H9 (cell line): ENCODE measurements at regions not wholly inside any gene's neighbourhood (a gene's known extent, or its start where the extent isn't known, plus 50 kb on each side); places are given as distances from the start of the nearest gene placed in this dataset.

Experiments used
- DNase-seq: peaks from one replicate; pipeline ENCODE4 v3.0.0-alpha.2; 2017
- H2AFZ ChIP-seq: one replicate; pipeline ENCODE4 v1.6.1; 2013; ENCODE audit warnings: mild to moderate bottlenecking, low read length, control low read depth, moderate library complexity
- H2AK5ac ChIP-seq: 2 replicates; pipeline ENCODE4 v1.6.1; 2013; ENCODE audit warnings: low read length, control low read depth, mixed read lengths; ENCODE audit not compliant: insufficient read length
- H2BK120ac ChIP-seq: one replicate; pipeline ENCODE4 v1.6.1; 2013; ENCODE audit warnings: low read depth, mild to moderate bottlenecking, low read length, control low read depth, inconsistent platforms; ENCODE audit not compliant: poor library complexity, severe bottlenecking
- H2BK12ac ChIP-seq: 2 replicates; pipeline ENCODE4 v1.6.1; 2013; ENCODE audit warnings: low read length, control low read depth, mixed read lengths, low read depth; ENCODE audit not compliant: insufficient read length
- H2BK15ac ChIP-seq: 2 replicates; pipeline ENCODE4 v1.6.1; 2013; ENCODE audit warnings: low read depth, low read length, control low read depth
- H2BK20ac ChIP-seq: one replicate; pipeline ENCODE4 v1.6.1; 2013; ENCODE audit warnings: low read depth, mild to moderate bottlenecking, low read length, control low read depth, inconsistent platforms; ENCODE audit not compliant: poor library complexity, severe bottlenecking
- H2BK5ac ChIP-seq: 2 replicates; pipeline ENCODE4 v1.6.1; 2013; ENCODE audit warnings: low read length, control low read depth, mixed read lengths; ENCODE audit not compliant: insufficient read length
- H3K14ac ChIP-seq: 2 replicates; pipeline ENCODE4 v1.6.1; 2013; ENCODE audit warnings: low read length, control low read depth; ENCODE audit not compliant: insufficient read depth
- H3K18ac ChIP-seq: 2 replicates; pipeline ENCODE4 v1.6.1; 2013; ENCODE audit warnings: low read depth, mild to moderate bottlenecking, mixed read lengths, low read length, control low read depth; ENCODE audit not compliant: insufficient read length
- H3K23ac ChIP-seq: 2 replicates; pipeline ENCODE4 v1.6.1; 2013; ENCODE audit warnings: low read length, control low read depth, mixed read lengths, low read depth; ENCODE audit not compliant: insufficient read length
- H3K23me2 ChIP-seq: 2 replicates; pipeline ENCODE4 v1.6.1; 2013; ENCODE audit warnings: low read depth, mild to moderate bottlenecking, mixed read lengths, low read length, control low read depth; ENCODE audit not compliant: insufficient read length, poor library complexity, severe bottlenecking
- H3K27ac ChIP-seq: 2 replicates; pipeline ENCODE4 v1.5.1; 2013; ENCODE audit warnings: low read length, control low read depth, mixed read lengths, low read depth; ENCODE audit not compliant: insufficient read length
- H3K27me3 ChIP-seq: 2 replicates; pipeline ENCODE4 v1.6.1; 2013; ENCODE audit warnings: low read length, control low read depth, inconsistent platforms; ENCODE audit not compliant: insufficient read depth
- H3K4ac ChIP-seq: 2 replicates; pipeline ENCODE4 v1.6.1; 2013; ENCODE audit warnings: low read depth, mild to moderate bottlenecking, control low read depth, inconsistent platforms, low read length, moderate library complexity
- H3K4me1 ChIP-seq: 2 replicates; pipeline ENCODE4 v1.6.1; 2013; ENCODE audit warnings: low read length, control low read depth, inconsistent platforms; ENCODE audit not compliant: insufficient read depth
- H3K4me2 ChIP-seq: 2 replicates; pipeline ENCODE4 v1.6.1; 2013; ENCODE audit warnings: low read length, control low read depth, mixed read lengths; ENCODE audit not compliant: insufficient read length, insufficient read depth
- H3K56ac ChIP-seq: 2 replicates; pipeline ENCODE4 v1.6.1; 2013; ENCODE audit warnings: low read depth, mild to moderate bottlenecking, mixed read lengths, low read length, control low read depth; ENCODE audit not compliant: insufficient read length
- H3K79me1 ChIP-seq: 2 replicates; pipeline ENCODE4 v1.6.1; 2013; ENCODE audit warnings: low read depth, mild to moderate bottlenecking, moderate library complexity, low read length, control low read depth, inconsistent platforms; ENCODE audit not compliant: insufficient read depth, poor library complexity, severe bottlenecking
- H3K79me2 ChIP-seq: 2 replicates; pipeline ENCODE4 v1.6.1; 2013; ENCODE audit warnings: low read length, control low read depth, inconsistent platforms; ENCODE audit not compliant: insufficient read depth
- H3K9ac ChIP-seq: 2 replicates; pipeline ENCODE4 v1.6.1; 2013; ENCODE audit warnings: low read length, control low read depth, mixed read lengths; ENCODE audit not compliant: insufficient read length; ENCODE audit errors: extremely low read depth
- H3K9me3 ChIP-seq: one replicate; pipeline ENCODE4 v1.6.1; 2013; ENCODE audit warnings: low read depth, low read length, inconsistent platforms; ENCODE audit not compliant: control insufficient read depth
- H3T11ph ChIP-seq: one replicate; pipeline ENCODE4 v1.6.1; 2013; ENCODE audit warnings: mild to moderate bottlenecking, low read length, control low read depth, inconsistent platforms
- H4K20me1 ChIP-seq: one replicate; pipeline ENCODE4 v1.6.1; 2013; ENCODE audit not compliant: control insufficient read depth, insufficient read length, insufficient read depth
- H4K5ac ChIP-seq: 2 replicates; pipeline ENCODE4 v1.6.1; 2013; ENCODE audit warnings: low read depth, mild to moderate bottlenecking, mixed read lengths, low read length, control low read depth; ENCODE audit not compliant: insufficient read length
- H4K8ac ChIP-seq: replicated peaks from 2 replicates; pipeline ENCODE4 v1.6.1; 2013; ENCODE audit warnings: low read length, control low read depth, mixed read lengths, low read depth; ENCODE audit not compliant: insufficient read length
- H4K91ac ChIP-seq: 2 replicates; pipeline ENCODE4 v1.6.1; 2013; ENCODE audit warnings: low read depth, mild to moderate bottlenecking, moderate library complexity, mixed read lengths, low read length, control low read depth; ENCODE audit not compliant: insufficient read length
- H3K27ac Mint-ChIP-seq, 3 experiments: 2 replicates in 2 of 3; 3 replicates in 1 of 3; pipeline ENCODE4 v1.8.0; 2020 to 2021; ENCODE audit warnings: mixed read lengths in 3 of 3, mild to moderate bottlenecking in 1 of 3, moderate library complexity in 1 of 3
- H3K27me3 Mint-ChIP-seq: 2 replicates; pipeline ENCODE4 v1.8.0; 2021; ENCODE audit warnings: low read depth, mild to moderate bottlenecking, moderate library complexity, mixed read lengths
- H3K36me3 Mint-ChIP-seq, 3 experiments: 2 replicates in 2 of 3; 3 replicates in 1 of 3; pipeline ENCODE4 v1.8.0; 2020 to 2021; ENCODE audit warnings: low read depth in 3 of 3, mixed read lengths in 3 of 3; ENCODE audit not compliant: insufficient read depth in 1 of 3
- H3K4me1 Mint-ChIP-seq, 2 experiments: 2 replicates each; pipeline ENCODE4 v1.8.0; 2020; ENCODE audit warnings: mixed read lengths in 2 of 2
- H3K4me3 Mint-ChIP-seq, 2 experiments: 2 replicates in 1 of 2; 3 replicates in 1 of 2; pipeline ENCODE4 v1.8.0; 2020 to 2021; ENCODE audit warnings: mild to moderate bottlenecking in 2 of 2, mixed read lengths in 2 of 2, moderate library complexity in 1 of 2
- H3K9me3 Mint-ChIP-seq, 2 experiments: 2 replicates in 1 of 2; 3 replicates in 1 of 2; pipeline ENCODE4 v1.8.0; 2020; ENCODE audit warnings: mild to moderate bottlenecking in 2 of 2, mixed read lengths in 2 of 2, moderate library complexity in 1 of 2
- WGBS: extraction: QIAGEN DNeasy Blood & Tissue Kit; methylation state at CpG from one replicate; pipeline ENCODE4 v1.1.7; 2013; ENCODE audit warnings: missing lambda C conversion rate, low lambda C conversion rate, mixed read lengths; ENCODE audit not compliant: insufficient read length; ENCODE audit errors: extremely low coverage; 5-methylcytosine and 5-hydroxymethylcytosine counted together
- TF ChIP-seq, protein P1 (sequence below): fragments of 200-600 bp; sonication (generic); conservative IDR thresholded peaks from 3 replicates; pipeline ENCODE4 v1.8.0; 2021; ENCODE audit warnings: antibody characterized with exemption, mild to moderate bottlenecking

- Histone ChIP-seq H4K8ac (no peak overlapping the region), H4K20me1 (no peaks in the 10 kb centered on the region), H3K4me2 (no peak overlapping the region), H3K14ac (no peak overlapping the region), H2AK5ac (no peak overlapping the region), H3K79me1 (no peaks in the 10 kb centered on the region), H2BK12ac (no peak overlapping the region), H3K9ac (no peak overlapping the region), H3T11ph (no peak overlapping the region), H3K56ac (no peak overlapping the region), H3K27me3 (no peaks in the 10 kb centered on the region), H2BK15ac (no peak overlapping the region), H2BK20ac (no peak overlapping the region), H3K23me2 (no peaks in the 10 kb centered on the region), H3K23ac (no peak overlapping the region), H4K5ac (no peak overlapping the region), H2BK120ac (no peak overlapping the region), H2AFZ (no peak overlapping the region), H3K4ac (no peak overlapping the region), H3K27ac (no peak overlapping the region), H3K18ac (no peak overlapping the region), H3K9me3 (peaks cover 2% of the 10 kb centered on the region), H3K4me1 (no peaks in the 10 kb centered on the region), H3K79me2 (no peaks in the 10 kb centered on the region), H4K91ac (no peak overlapping the region), H2BK5ac (no peak overlapping the region)
- no CpG with 5 or more reads among the region's 2 CpGs for WGBS
- Mint-ChIP-seq H3K36me3 (peaks cover 0 to 7% (median under 1%) of the 10 kb centered on the region in 3 experiments; a peak in 4 of 7 replicates), H3K4me1 (peaks cover 4 to 9% of the 10 kb centered on the region in 2 experiments; a peak in 2 of 4 replicates), H3K27ac (no peak overlapping the region), H3K4me3 (no peak overlapping the region), H3K9me3 (no peaks in the 10 kb centered on the region), H3K27me3 (no peaks in the 10 kb centered on the region)
- TF ChIP-seq, protein P1, sequence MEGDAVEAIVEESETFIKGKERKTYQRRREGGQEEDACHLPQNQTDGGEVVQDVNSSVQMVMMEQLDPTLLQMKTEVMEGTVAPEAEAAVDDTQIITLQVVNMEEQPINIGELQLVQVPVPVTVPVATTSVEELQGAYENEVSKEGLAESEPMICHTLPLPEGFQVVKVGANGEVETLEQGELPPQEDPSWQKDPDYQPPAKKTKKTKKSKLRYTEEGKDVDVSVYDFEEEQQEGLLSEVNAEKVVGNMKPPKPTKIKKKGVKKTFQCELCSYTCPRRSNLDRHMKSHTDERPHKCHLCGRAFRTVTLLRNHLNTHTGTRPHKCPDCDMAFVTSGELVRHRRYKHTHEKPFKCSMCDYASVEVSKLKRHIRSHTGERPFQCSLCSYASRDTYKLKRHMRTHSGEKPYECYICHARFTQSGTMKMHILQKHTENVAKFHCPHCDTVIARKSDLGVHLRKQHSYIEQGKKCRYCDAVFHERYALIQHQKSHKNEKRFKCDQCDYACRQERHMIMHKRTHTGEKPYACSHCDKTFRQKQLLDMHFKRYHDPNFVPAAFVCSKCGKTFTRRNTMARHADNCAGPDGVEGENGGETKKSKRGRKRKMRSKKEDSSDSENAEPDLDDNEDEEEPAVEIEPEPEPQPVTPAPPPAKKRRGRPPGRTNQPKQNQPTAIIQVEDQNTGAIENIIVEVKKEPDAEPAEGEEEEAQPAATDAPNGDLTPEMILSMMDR = no peak
- no peak for DNase-seq
Measured at GRCh38 chr9:12964271-12964670, 189.5 kb downstream of the LURAP1L start.
